DMS79 treated with DMSO at 0.1 percent for 48 hours (cell line): ENCODE measurements at regions not wholly inside any gene's neighbourhood (a gene's known extent, or its start where the extent isn't known, plus 50 kb on each side); places are given as distances from the start of the nearest gene placed in this dataset.

Experiments used
- DNase-seq: peaks from one replicate; lab custom pipeline; 2025; lab: John Stamatoyannopoulos, UW

- no peak for DNase-seq
These were observed 145.1 kb upstream of the CTSO start for GRCh38 chr4:156098805-156099204.

GRCh38 chr4:156085100-156085499, 131.4 kb upstream of the CTSO start:
- no peak for DNase-seq

GRCh38 chr4:156084373-156084772, 130.7 kb upstream of the CTSO start:
- no peak for DNase-seq

GRCh38 chr4:156073976-156074375, 120.3 kb upstream of the CTSO start:
- no peak for DNase-seq

- no peak for DNase-seq
These were observed 107.0 kb upstream of the CTSO start for GRCh38 chr4:156060661-156061060.

GRCh38 chr4:156053174-156053573, 99.5 kb upstream of the CTSO start:
- DNase-seq: no peak

- DNase-seq: no peak
These were observed 98.5 kb upstream of the CTSO start for GRCh38 chr4:156052116-156052515.

GRCh38 chr4:156038772-156039171, 85.1 kb upstream of the CTSO start:
- no peak for DNase-seq

GRCh38 chr4:156036496-156036895, 82.8 kb upstream of the CTSO start:
- no peak for DNase-seq

GRCh38 chr4:156029691-156030090, 76.0 kb upstream of the CTSO start:
- DNase-seq: no peak

- no peak for DNase-seq
These were observed 67.6 kb upstream of the CTSO start for GRCh38 chr4:156021298-156021697.

- DNase-seq: no peak
These were observed 65.6 kb upstream of the CTSO start for GRCh38 chr4:156019246-156019645.

- DNase-seq: no peak
These were observed 64.7 kb upstream of the CTSO start for GRCh38 chr4:156018383-156018782.

- DNase-seq: no peak
These were observed 62.1 kb upstream of the CTSO start for GRCh38 chr4:156015781-156016180.

GRCh38 chr4:156006192-156006591, 52.5 kb upstream of the CTSO start:
- DNase-seq: no peak
